Stimulated activated CD8-positive, alpha-beta memory T cell treated with anti-CD3 and anti-CD28 coated beads, Interleukin-2, amount 100 ng/mL, for 48 hours (primary cell): ENCODE measurements at regions not wholly inside any gene's neighbourhood (a gene's known extent, or its start where the extent isn't known, plus 50 kb on each side); places are given as distances from the start of the nearest gene placed in this dataset.

ENCODE experiments used
- DNase-seq, 2 donors: peaks; one replicate each; pipeline ENCODE4 v3.0.0-alpha.2; 2020; ENCODE audit warnings: low read depth in 2 of 2

GRCh38 chr18:44198612-44199284 is 481.9 kb upstream of the SETBP1 start:
- no peak for DNase-seq

- no peak for DNase-seq
Measured at GRCh38 chr18:44213293-44213692, 467.4 kb upstream of the SETBP1 start.

GRCh38 chr18:44214396-44214795 is 466.3 kb upstream of the SETBP1 start:
- no peak for DNase-seq

GRCh38 chr18:44216169-44216568 is 464.5 kb upstream of the SETBP1 start:
- no peak for DNase-seq

GRCh38 chr18:44227501-44227900 is 453.2 kb upstream of the SETBP1 start:
- no peak for DNase-seq

- DNase-seq = no peak
Measured at GRCh38 chr18:44229693-44230108, 451.0 kb upstream of the SETBP1 start.

- no peak for DNase-seq
Measured at GRCh38 chr18:44231936-44232335, 448.8 kb upstream of the SETBP1 start.

GRCh38 chr18:44232500-44232899 is 448.2 kb upstream of the SETBP1 start:
- DNase-seq = no peak

GRCh38 chr18:44238454-44238853 is 442.2 kb upstream of the SETBP1 start:
- no peak for DNase-seq

GRCh38 chr18:44238911-44239310 is 441.8 kb upstream of the SETBP1 start:
- no peak for DNase-seq

- no peak for DNase-seq
Measured at GRCh38 chr18:44241020-44241419, 439.7 kb upstream of the SETBP1 start.

GRCh38 chr18:44245019-44245418 is 435.7 kb upstream of the SETBP1 start:
- DNase-seq = no peak

GRCh38 chr18:44246001-44246400 is 434.7 kb upstream of the SETBP1 start:
- no peak for DNase-seq

GRCh38 chr18:44258086-44258485 is 422.6 kb upstream of the SETBP1 start:
- DNase-seq = no peak

GRCh38 chr18:44258576-44258975 is 422.1 kb upstream of the SETBP1 start:
- no peak for DNase-seq

GRCh38 chr18:44259610-44260009 is 421.1 kb upstream of the SETBP1 start:
- no peak for DNase-seq

GRCh38 chr18:44265437-44265836 is 415.3 kb upstream of the SETBP1 start:
- DNase-seq = no peak

GRCh38 chr18:44273298-44273697 is 407.4 kb upstream of the SETBP1 start:
- no peak for DNase-seq

- DNase-seq = no peak
Measured at GRCh38 chr18:44280479-44280878, 400.2 kb upstream of the SETBP1 start.

- DNase-seq = no peak
Measured at GRCh38 chr18:44286049-44286448, 394.6 kb upstream of the SETBP1 start.

- no peak for DNase-seq
Measured at GRCh38 chr18:44290366-44290977, 390.2 kb upstream of the SETBP1 start.

- no peak for DNase-seq
Measured at GRCh38 chr18:44298566-44298965, 382.1 kb upstream of the SETBP1 start.

- no peak for DNase-seq
Measured at GRCh38 chr18:44309185-44309584, 371.5 kb upstream of the SETBP1 start.
